ENCODE measurements at regions not wholly inside any gene's neighbourhood (a gene's known extent, or its start where the extent isn't known, plus 50 kb on each side); places are given as distances from the start of the nearest gene placed in this dataset.
"Not testable (repeated sequence)": the region's sequence is repeated elsewhere in the genome, so short reads cannot be mapped to it uniquely, and the experiment has no call there.

GRCh38 chr19:28583713-28584112, 629.2 kb downstream of the UQCRFS1 start:
- DNase-seq, result no peak

GRCh38 chr19:28583242-28583641, 629.7 kb downstream of the UQCRFS1 start:
- DNase-seq, result no peak

- no peak for DNase-seq
These were observed 630.2 kb downstream of the UQCRFS1 start for GRCh38 chr19:28582796-28583195.

- DNase-seq, result no peak
These were observed 630.6 kb downstream of the UQCRFS1 start for GRCh38 chr19:28582344-28582743.

- DNase-seq, result no peak
These were observed 631.5 kb downstream of the UQCRFS1 start for GRCh38 chr19:28581468-28581770.

GRCh38 chr19:28578786-28579505, 634.0 kb downstream of the UQCRFS1 start:
- DNase-seq, result no peak

GRCh38 chr19:28578208-28578607, 634.7 kb downstream of the UQCRFS1 start:
- no peak for DNase-seq

GRCh38 chr19:28577666-28578065, 635.3 kb downstream of the UQCRFS1 start:
- no peak for DNase-seq

GRCh38 chr19:28577233-28577632, 635.7 kb downstream of the UQCRFS1 start:
- DNase-seq, result no peak

GRCh38 chr19:28575816-28576215, 637.1 kb downstream of the UQCRFS1 start:
- no peak for DNase-seq

GRCh38 chr19:28575312-28575711, 637.6 kb downstream of the UQCRFS1 start:
- not testable (repeated sequence) for DNase-seq

- DNase-seq, result no peak
These were observed 638.7 kb downstream of the UQCRFS1 start for GRCh38 chr19:28574212-28574611.

GRCh38 chr19:28569132-28570131, 643.5 kb downstream of the UQCRFS1 start:
- DNase-seq, result no peak

GRCh38 chr19:28567834-28568233, 645.1 kb downstream of the UQCRFS1 start:
- DNase-seq, result no peak

- DNase-seq, result no peak
These were observed 648.7 kb downstream of the UQCRFS1 start for GRCh38 chr19:28563964-28564921.

GRCh38 chr19:28560786-28561185, 652.2 kb downstream of the UQCRFS1 start:
- no peak for DNase-seq

- no peak for DNase-seq
These were observed 654.2 kb downstream of the UQCRFS1 start for GRCh38 chr19:28558783-28559182.

GRCh38 chr19:28556371-28556770, 656.6 kb downstream of the UQCRFS1 start:
- DNase-seq, result peak; percentile 4

GRCh38 chr19:28555317-28555716, 657.6 kb downstream of the UQCRFS1 start:
- no peak for DNase-seq

- DNase-seq, result no peak
These were observed 658.4 kb downstream of the UQCRFS1 start for GRCh38 chr19:28554321-28555091.

- DNase-seq, result no peak
These were observed 659.2 kb downstream of the UQCRFS1 start for GRCh38 chr19:28553764-28554163.

GRCh38 chr19:28553005-28553404, 659.9 kb downstream of the UQCRFS1 start:
- DNase-seq, result no peak
